Amniotic stem cell (primary cell): ENCODE measurements at regions not wholly inside any gene's neighbourhood (a gene's known extent, or its start where the extent isn't known, plus 50 kb on each side); places are given as distances from the start of the nearest gene placed in this dataset.
"Not testable (repeated sequence)": the region's sequence is repeated elsewhere in the genome, so short reads cannot be mapped to it uniquely, and the experiment has no call there.

Experiments used
- DNase-seq: peaks from one replicate; lab custom pipeline; 2025; lab: John Stamatoyannopoulos, UW

GRCh38 chr11:45000918-45001317 lies 50.2 kb upstream of the TP53I11 start:
- DNase-seq = no peak

GRCh38 chr11:45001466-45002165 lies 50.9 kb upstream of the TP53I11 start:
- DNase-seq = no peak

- DNase-seq = no peak
Measured at GRCh38 chr11:45005106-45005505, 54.4 kb upstream of the TP53I11 start.

GRCh38 chr11:45007011-45007410 lies 56.3 kb upstream of the TP53I11 start:
- DNase-seq = no peak

GRCh38 chr11:45015983-45016382 lies 65.3 kb upstream of the TP53I11 start:
- DNase-seq = not testable (repeated sequence)

- not testable (repeated sequence) for DNase-seq
Measured at GRCh38 chr11:45016446-45016845, 65.8 kb upstream of the TP53I11 start.

GRCh38 chr11:45017329-45017728 lies 66.6 kb upstream of the TP53I11 start:
- no peak for DNase-seq

- DNase-seq = no peak
Measured at GRCh38 chr11:45021001-45021400, 70.3 kb upstream of the TP53I11 start.

GRCh38 chr11:45021692-45022141 lies 71.0 kb upstream of the TP53I11 start:
- no peak for DNase-seq

- DNase-seq = no peak
Measured at GRCh38 chr11:45022294-45023064, 71.8 kb upstream of the TP53I11 start.

GRCh38 chr11:45023065-45023365 lies 72.3 kb upstream of the TP53I11 start:
- DNase-seq = no peak

GRCh38 chr11:45024316-45024715 lies 73.6 kb upstream of the TP53I11 start:
- DNase-seq = no peak

- no peak for DNase-seq
Measured at GRCh38 chr11:45024846-45025588, 74.3 kb upstream of the TP53I11 start.

GRCh38 chr11:45025716-45026492 lies 75.2 kb upstream of the TP53I11 start:
- DNase-seq = no peak

- DNase-seq = no peak
Measured at GRCh38 chr11:45026835-45027234, 76.2 kb upstream of the TP53I11 start.

GRCh38 chr11:45027312-45027711 lies 76.6 kb upstream of the TP53I11 start:
- DNase-seq = no peak

GRCh38 chr11:45028911-45029682 lies 78.4 kb upstream of the TP53I11 start:
- DNase-seq = no peak

GRCh38 chr11:45030778-45031177 lies 80.1 kb upstream of the TP53I11 start:
- no peak for DNase-seq

- no peak for DNase-seq
Measured at GRCh38 chr11:45031912-45032519, 81.3 kb upstream of the TP53I11 start.

GRCh38 chr11:45035413-45035812 lies 84.7 kb upstream of the TP53I11 start:
- no peak for DNase-seq

- DNase-seq = no peak
Measured at GRCh38 chr11:45036010-45036409, 85.3 kb upstream of the TP53I11 start.
